Skeletal muscle tissue (tissue), 3 donors: ENCODE measurements at regions not wholly inside any gene's neighbourhood (a gene's known extent, or its start where the extent isn't known, plus 50 kb on each side); places are given as distances from the start of the nearest gene placed in this dataset.
"Not testable (repeated sequence)": the region's sequence is repeated elsewhere in the genome, so short reads cannot be mapped to it uniquely, and the experiment has no call there.

Experiments
- H3K27ac ChIP-seq: one replicate; pipeline ENCODE4 v1.7.0; 2013; ENCODE audit warnings: mild to moderate bottlenecking, low read depth, low read length, inconsistent platforms
- H3K27me3 ChIP-seq, 3 donors: one replicate each; pipeline ENCODE4 v1.7.0; 2013; ENCODE audit warnings: low read length in 3 of 3; ENCODE audit not compliant: control insufficient read depth in 3 of 3, insufficient read depth in 3 of 3
- H3K36me3 ChIP-seq, 3 donors: one replicate each; pipeline ENCODE4 v1.7.0; 2013; ENCODE audit warnings: low read length in 3 of 3; ENCODE audit not compliant: control insufficient read depth in 3 of 3, insufficient read depth in 3 of 3
- H3K4me1 ChIP-seq, 3 donors: one replicate each; pipeline ENCODE4 v1.7.0; 2013; ENCODE audit warnings: low read length in 3 of 3, mild to moderate bottlenecking in 3 of 3; ENCODE audit not compliant: control insufficient read depth in 3 of 3, insufficient read depth in 3 of 3
- H3K4me3 ChIP-seq, 3 donors: one replicate each; pipeline ENCODE4 v1.7.0; 2013; ENCODE audit warnings: low read length in 3 of 3
- H3K9ac ChIP-seq, 3 donors: one replicate each; pipeline ENCODE4 v1.7.0; 2013; ENCODE audit warnings: low read length in 3 of 3, mild to moderate bottlenecking in 3 of 3, moderate library complexity in 2 of 3, low read depth in 1 of 3
- H3K9me3 ChIP-seq, 3 donors: one replicate each; pipeline ENCODE4 v1.7.0; 2013; ENCODE audit warnings: low read length in 3 of 3; ENCODE audit not compliant: control insufficient read depth in 3 of 3
- donor health status: Osteomylitis.

GRCh38 chr3:95341314-95341713, 1278.5 kb downstream of the NSUN3 start:
- no peaks in the 10 kb centered on the region for H3K27me3 ChIP-seq
- no peaks in the 10 kb centered on the region for H3K36me3 ChIP-seq
- no peak overlapping the region for H3K27ac ChIP-seq
- no peaks in the 10 kb centered on the region for H3K4me1 ChIP-seq
- H3K9ac ChIP-seq: no peak overlapping the region
- no peak overlapping the region for H3K4me3 ChIP-seq
- no peaks in the 10 kb centered on the region for H3K9me3 ChIP-seq

- no peaks in the 10 kb centered on the region for H3K36me3 ChIP-seq
- no peaks in the 10 kb centered on the region for H3K9me3 ChIP-seq
- H3K4me3 ChIP-seq: no peak overlapping the region
- H3K4me1 ChIP-seq: no peaks in the 10 kb centered on the region
- H3K27ac ChIP-seq: no peak overlapping the region
- H3K9ac ChIP-seq: no peak overlapping the region
- H3K27me3 ChIP-seq: no peaks in the 10 kb centered on the region
Observed at GRCh38 chr3:95343228-95343627, 1280.4 kb downstream of the NSUN3 start.

GRCh38 chr3:95343767-95344166, 1280.9 kb downstream of the NSUN3 start:
- Histone ChIP-seq H3K9ac (no peak overlapping the region), H3K36me3 (no peaks in the 10 kb centered on the region), H3K27me3 (no peaks in the 10 kb centered on the region), H3K4me1 (no peaks in the 10 kb centered on the region), H3K4me3 (no peak overlapping the region), H3K9me3 (no peaks in the 10 kb centered on the region), H3K27ac (no peak overlapping the region)

- H3K27ac ChIP-seq, H3K4me3 ChIP-seq, H3K27me3 ChIP-seq, H3K4me1 ChIP-seq, H3K36me3 ChIP-seq, H3K9me3 ChIP-seq, H3K9ac ChIP-seq: not testable (repeated sequence)
Observed at GRCh38 chr3:95347936-95348335, 1285.1 kb downstream of the NSUN3 start.

- H3K9ac ChIP-seq: no peak overlapping the region
- H3K4me1 ChIP-seq: no peaks in the 10 kb centered on the region
- no peak overlapping the region for H3K4me3 ChIP-seq
- H3K27me3 ChIP-seq: no peaks in the 10 kb centered on the region
- H3K9me3 ChIP-seq: no peaks in the 10 kb centered on the region
- H3K27ac ChIP-seq: no peak overlapping the region
- H3K36me3 ChIP-seq: no peaks in the 10 kb centered on the region
Observed at GRCh38 chr3:95348879-95349278, 1286.0 kb downstream of the NSUN3 start.

- Histone ChIP-seq H3K9ac (no peak overlapping the region), H3K27me3 (no peaks in the 10 kb centered on the region), H3K36me3 (no peaks in the 10 kb centered on the region), H3K4me3 (no peak overlapping the region), H3K4me1 (no peaks in the 10 kb centered on the region), H3K9me3 (no peaks in the 10 kb centered on the region), H3K27ac (no peak overlapping the region)
Observed at GRCh38 chr3:95350049-95350448, 1287.2 kb downstream of the NSUN3 start.

- Histone ChIP-seq H3K27me3 (no peaks in the 10 kb centered on the region), H3K4me3 (no peak overlapping the region), H3K4me1 (no peaks in the 10 kb centered on the region), H3K9me3 (no peaks in the 10 kb centered on the region), H3K9ac (no peak overlapping the region), H3K36me3 (no peaks in the 10 kb centered on the region), H3K27ac (no peak overlapping the region)
Observed at GRCh38 chr3:95351158-95351557, 1288.3 kb downstream of the NSUN3 start.

- H3K9me3 ChIP-seq: no peaks in the 10 kb centered on the region
- H3K27me3 ChIP-seq: no peaks in the 10 kb centered on the region
- H3K4me3 ChIP-seq: no peak overlapping the region
- H3K36me3 ChIP-seq: no peaks in the 10 kb centered on the region
- H3K27ac ChIP-seq: no peak overlapping the region
- H3K4me1 ChIP-seq: no peaks in the 10 kb centered on the region
- H3K9ac ChIP-seq: no peak overlapping the region
Observed at GRCh38 chr3:95352471-95352870, 1289.6 kb downstream of the NSUN3 start.

GRCh38 chr3:95354489-95354888, 1291.6 kb downstream of the NSUN3 start:
- no peaks in the 10 kb centered on the region for H3K9me3 ChIP-seq
- no peaks in the 10 kb centered on the region for H3K36me3 ChIP-seq
- no peak overlapping the region for H3K4me3 ChIP-seq
- H3K4me1 ChIP-seq: no peaks in the 10 kb centered on the region
- H3K27ac ChIP-seq: no peak overlapping the region
- H3K27me3 ChIP-seq: no peaks in the 10 kb centered on the region
- no peak overlapping the region for H3K9ac ChIP-seq

GRCh38 chr3:95356764-95357501, 1294.1 kb downstream of the NSUN3 start:
- Histone ChIP-seq H3K9ac (no peak overlapping the region), H3K27me3 (no peaks in the 10 kb centered on the region), H3K36me3 (no peaks in the 10 kb centered on the region)

More at GRCh38 chr3:95356764-95357501, 1294.1 kb downstream of the NSUN3 start:
- H3K4me1 ChIP-seq: no peaks in the 10 kb centered on the region
- H3K9me3 ChIP-seq: no peaks in the 10 kb centered on the region
- no peak overlapping the region for H3K4me3 ChIP-seq
- H3K27ac ChIP-seq: no peak overlapping the region
